K562 (cell line): ENCODE measurements at regions not wholly inside any gene's neighbourhood (a gene's known extent, or its start where the extent isn't known, plus 50 kb on each side); places are given as distances from the start of the nearest gene placed in this dataset.

Experiments used
- ATAC-seq: fragments of 200-7000 bp; cut with Tn5 transposase; 3 replicates; pipeline ENCODE4 v1.9.1; 2020; ENCODE audit warnings: moderate library complexity
- BruUV-seq: library from RNA; stranded (reverse); fragments of 400-500 nt; replicated peaks from 2 replicates; lab custom pipeline; 2021; lab: Mats Ljungman, UMichigan
- CTCF ChIA-PET: fragments of 300-600 bp; formaldehyde crosslinking; extraction: SDS; loops from one replicate; lab custom pipeline; 2021; ENCODE audit warnings: low intra/inter-chr PET ratio; lab: Yijun Ruan, JAX
- POLR2A ChIA-PET: fragments of 300-600, 350-650 bp; sonication (Branson Sonifier 250); formaldehyde crosslinking; extraction: SDS; loops from one replicate; lab custom pipeline; 2021; ENCODE audit warnings: antibody characterized with exemption, inconsistent platforms; lab: Yijun Ruan, JAX
- DNase-seq, 4 experiments: peaks; one replicate each; pipeline versions ENCODE4 v3.0.0 to v3.0.0-alpha.2; 2011 to 2018; ENCODE audit warnings: low spot score in 3 of 4, mixed read lengths in 3 of 4; ENCODE audit errors: extremely low read depth in 1 of 4
- FAIRE-seq: peaks from 2 replicates; lab custom pipeline; 2011; peaks lifted over from hg19 to GRCh38; lab: Jason Lieb, UNC
- H2AFZ ChIP-seq: 2 replicates; pipeline ENCODE4 v1.6.0; 2011; ENCODE audit warnings: low read depth, low read length, control low read depth, inconsistent platforms
- H3K27ac ChIP-seq: fragments of 200-600 bp; 3 replicates; pipeline ENCODE4 v1.8.0; 2011; ENCODE audit warnings: low read depth, mild to moderate bottlenecking, control low read depth, inconsistent platforms, low read length, moderate library complexity, mixed read lengths; ENCODE audit errors: extremely low read depth
- H3K27me3 ChIP-seq, 2 experiments: fragments of 300-600 bp in 1 of 2; 2 replicates in 1 of 2; 3 replicates in 1 of 2; pipeline versions ENCODE4 v1.6.0 to v1.8.0; 2011; ENCODE audit warnings: inconsistent platforms in 2 of 2, low read length in 2 of 2, mild to moderate bottlenecking in 1 of 2, mixed read lengths in 1 of 2, moderate library complexity in 1 of 2; ENCODE audit not compliant: control insufficient read depth in 2 of 2, insufficient read depth in 2 of 2
- H3K36me3 ChIP-seq: fragments of 300-600 bp; 3 replicates; pipeline ENCODE4 v1.8.0; 2011; ENCODE audit warnings: mild to moderate bottlenecking, low read length, inconsistent platforms; ENCODE audit not compliant: control insufficient read depth, insufficient read depth
- H3K4me1 ChIP-seq, 2 experiments: fragments of 200-600 bp in 1 of 2; replicated peaks in 1 of 2; 2 replicates in 1 of 2; 3 replicates in 1 of 2; pipeline versions ENCODE4 v1.5.1 to v1.8.0; 2011; ENCODE audit warnings: inconsistent platforms in 2 of 2, low read length in 2 of 2, mild to moderate bottlenecking in 1 of 2, mixed read lengths in 1 of 2, moderate library complexity in 1 of 2; ENCODE audit not compliant: control insufficient read depth in 2 of 2, insufficient read depth in 2 of 2
- H3K4me2 ChIP-seq: 2 replicates; pipeline ENCODE4 v1.6.1; 2011; ENCODE audit warnings: low read length, control low read depth, inconsistent platforms, mixed read lengths; ENCODE audit not compliant: insufficient read depth
- H3K4me3 ChIP-seq: fragments of 200-600 bp; sonication (generic), shearing (Covaris generic); 2 replicates; pipeline ENCODE4 v1.5.1; 2016; ENCODE audit warnings: control low read depth, inconsistent platforms
- H3K79me2 ChIP-seq: fragments of 200-600 bp; 3 replicates; pipeline ENCODE4 v1.8.0; 2011; ENCODE audit warnings: low read length, inconsistent platforms; ENCODE audit not compliant: control insufficient read depth, insufficient read depth
- H3K9ac ChIP-seq, 2 experiments: 2 replicates each; pipeline versions ENCODE4 v1.6.0 to v1.6.1; 2011; ENCODE audit warnings: low read depth in 2 of 2, low read length in 2 of 2, control low read depth in 1 of 2, inconsistent platforms in 1 of 2, mild to moderate bottlenecking in 1 of 2, mixed read lengths in 1 of 2; ENCODE audit not compliant: insufficient read depth in 1 of 2
- H3K9me1 ChIP-seq: one replicate; pipeline ENCODE4 v1.6.0; 2011; ENCODE audit warnings: inconsistent platforms, mild to moderate bottlenecking, low read length, moderate library complexity; ENCODE audit not compliant: control insufficient read depth, insufficient read depth
- H3K9me3 ChIP-seq: replicated peaks from 2 replicates; pipeline ENCODE4 v1.5.1; 2011; ENCODE audit warnings: low read depth, low read length, inconsistent platforms; ENCODE audit not compliant: control insufficient read depth, insufficient read depth
- H4K20me1 ChIP-seq: replicated peaks from 2 replicates; pipeline ENCODE4 v1.6.1; 2011; ENCODE audit warnings: low read length, inconsistent platforms, mixed read lengths; ENCODE audit not compliant: control insufficient read depth, insufficient read depth
- NR2F6 ChIP-seq: fragments of 450-650 bp; formaldehyde crosslinking; IDR thresholded peaks from 2 replicates; pipeline ENCODE4 v1.4.0; 2020; ENCODE audit warnings: mild to moderate bottlenecking
- RFX1 ChIP-seq: fragments of 450-650 bp; IDR thresholded peaks from 2 replicates; pipeline ENCODE4 v1.6.1; 2016; ENCODE audit warnings: mild to moderate bottlenecking, moderate library complexity
- WGBS: fragments of 100-300 bp; shearing (Covaris generic); methylation state at CpG from one replicate; pipeline ENCODE4 v1.1.6; 2016; ENCODE audit warnings: low coverage, mixed read lengths; ENCODE audit not compliant: insufficient coverage; ENCODE audit errors: missing lambda C conversion rate; 5-methylcytosine and 5-hydroxymethylcytosine counted together
- in situ Hi-C: fragments of 300-500 bp; cut with MboI; formaldehyde crosslinking; loops from 4 replicates; pipeline ENCODE4 v1.15.0; 2018; ENCODE audit warnings: inconsistent platforms, mixed read lengths
- intact Hi-C: fragments of 100-400 bp; cut with micrococcal nuclease; formaldehyde crosslinking; loops from 2 replicates; pipeline ENCODE4 v1.14.2; 2022
- TF ChIP-seq, protein P1 (sequence below): fragments of 450-650 bp; IDR thresholded peaks from 2 replicates; pipeline ENCODE4 v1.6.1; 2018; ENCODE audit warnings: mild to moderate bottlenecking, low read depth; ENCODE audit not compliant: partially characterized antibody
- TF ChIP-seq, protein P2 (sequence below): fragments of 450-650 bp; formaldehyde crosslinking; IDR thresholded peaks from 2 replicates; pipeline ENCODE4 v1.4.0; 2020; ENCODE audit warnings: mild to moderate bottlenecking, moderate library complexity
- TF ChIP-seq, protein P3 (sequence below): fragments of 250-450 bp; sonication (Bioruptor Pico); IDR thresholded peaks from 2 replicates; pipeline ENCODE4 v1.5.1; 2021; ENCODE audit warnings: mild to moderate bottlenecking

- no peak for TF ChIP-seq NR2F6
Measured at GRCh38 chr14:101480747-101481530, 80.4 kb upstream of the DIO3 start (continued).

- H3K9me3 ChIP-seq, result no peaks in the 10 kb centered on the region
- peaks cover 0 to 8% of the 10 kb centered on the region in 2 experiments; a peak in 2 of 5 replicates for H3K4me1 ChIP-seq
- no peak for DNase-seq
- no peak overlapping the region for H3K4me3 ChIP-seq
- intact Hi-C loops, result no loop called here
- H3K36me3 ChIP-seq, result no peaks in the 10 kb centered on the region
- H3K9me1 ChIP-seq, result no peaks in the 10 kb centered on the region
- 4% methylated on average over 4 of the region's 5 CpGs for WGBS
- no peaks in the 10 kb centered on the region for H3K79me2 ChIP-seq
- no TSS peak for BruUV-seq
- no peaks in the 10 kb centered on the region for H4K20me1 ChIP-seq
- no peak overlapping the region for H3K9ac ChIP-seq
- ChIA-PET CTCF (no interaction called here), POLR2A (no interaction called here)
- peaks cover 4 to 44% of the 10 kb centered on the region in 2 experiments; a peak in 3 of 5 replicates for H3K27me3 ChIP-seq
- ATAC-seq, result no peak
- no peak overlapping the region for H3K4me2 ChIP-seq
- in situ Hi-C loops, result loop anchor here (5.0 kb wide), 1 partner anchor 51 kb away; no protein-coding TSS in a partner anchor
- H3K27ac ChIP-seq, result no peak overlapping the region
- no peak overlapping the region for H2AFZ ChIP-seq
- no peak for FAIRE-seq
- TF ChIP-seq, protein P1, sequence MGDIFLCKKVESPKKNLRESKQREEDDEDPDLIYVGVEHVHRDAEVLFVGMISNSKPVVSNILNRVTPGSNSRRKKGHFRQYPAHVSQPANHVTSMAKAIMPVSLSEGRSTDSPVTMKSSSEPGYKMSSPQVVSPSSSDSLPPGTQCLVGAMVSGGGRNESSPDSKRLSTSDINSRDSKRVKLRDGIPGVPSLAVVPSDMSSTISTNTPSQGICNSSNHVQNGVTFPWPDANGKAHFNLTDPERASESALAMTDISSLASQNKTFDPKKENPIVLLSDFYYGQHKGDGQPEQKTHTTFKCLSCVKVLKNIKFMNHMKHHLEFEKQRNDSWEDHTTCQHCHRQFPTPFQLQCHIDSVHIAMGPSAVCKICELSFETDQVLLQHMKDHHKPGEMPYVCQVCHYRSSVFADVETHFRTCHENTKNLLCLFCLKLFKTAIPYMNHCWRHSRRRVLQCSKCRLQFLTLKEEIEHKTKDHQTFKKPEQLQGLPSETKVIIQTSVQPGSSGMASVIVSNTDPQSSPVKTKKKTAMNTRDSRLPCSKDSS, result no peak
- no peak for TF ChIP-seq RFX1
- TF ChIP-seq, protein P2, sequence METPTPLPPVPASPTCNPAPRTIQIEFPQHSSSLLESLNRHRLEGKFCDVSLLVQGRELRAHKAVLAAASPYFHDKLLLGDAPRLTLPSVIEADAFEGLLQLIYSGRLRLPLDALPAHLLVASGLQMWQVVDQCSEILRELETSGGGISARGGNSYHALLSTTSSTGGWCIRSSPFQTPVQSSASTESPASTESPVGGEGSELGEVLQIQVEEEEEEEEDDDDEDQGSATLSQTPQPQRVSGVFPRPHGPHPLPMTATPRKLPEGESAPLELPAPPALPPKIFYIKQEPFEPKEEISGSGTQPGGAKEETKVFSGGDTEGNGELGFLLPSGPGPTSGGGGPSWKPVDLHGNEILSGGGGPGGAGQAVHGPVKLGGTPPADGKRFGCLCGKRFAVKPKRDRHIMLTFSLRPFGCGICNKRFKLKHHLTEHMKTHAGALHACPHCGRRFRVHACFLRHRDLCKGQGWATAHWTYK, result no peak
- TF ChIP-seq, protein P3, sequence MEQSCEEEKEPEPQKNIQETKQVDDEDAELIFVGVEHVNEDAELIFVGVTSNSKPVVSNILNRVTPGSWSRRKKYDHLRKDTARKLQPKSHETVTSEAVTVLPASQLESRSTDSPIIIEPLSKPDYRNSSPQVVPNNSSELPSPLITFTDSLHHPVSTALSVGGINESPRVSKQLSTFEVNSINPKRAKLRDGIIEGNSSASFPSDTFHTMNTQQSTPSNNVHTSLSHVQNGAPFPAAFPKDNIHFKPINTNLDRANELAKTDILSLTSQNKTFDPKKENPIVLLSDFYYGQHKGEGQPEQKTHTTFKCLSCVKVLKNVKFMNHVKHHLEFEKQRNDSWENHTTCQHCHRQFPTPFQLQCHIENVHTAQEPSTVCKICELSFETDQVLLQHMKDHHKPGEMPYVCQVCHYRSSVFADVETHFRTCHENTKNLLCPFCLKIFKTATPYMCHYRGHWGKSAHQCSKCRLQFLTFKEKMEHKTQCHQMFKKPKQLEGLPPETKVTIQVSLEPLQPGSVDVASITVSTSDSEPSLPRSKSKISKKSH (CRISPR knock-in tag), result no peak
Measured at GRCh38 chr14:101481557-101481956, 79.7 kb upstream of the DIO3 start.
